ENCODE measurements at regions not wholly inside any gene's neighbourhood (a gene's known extent, or its start where the extent isn't known, plus 50 kb on each side); places are given as distances from the start of the nearest gene placed in this dataset.

DNA sequence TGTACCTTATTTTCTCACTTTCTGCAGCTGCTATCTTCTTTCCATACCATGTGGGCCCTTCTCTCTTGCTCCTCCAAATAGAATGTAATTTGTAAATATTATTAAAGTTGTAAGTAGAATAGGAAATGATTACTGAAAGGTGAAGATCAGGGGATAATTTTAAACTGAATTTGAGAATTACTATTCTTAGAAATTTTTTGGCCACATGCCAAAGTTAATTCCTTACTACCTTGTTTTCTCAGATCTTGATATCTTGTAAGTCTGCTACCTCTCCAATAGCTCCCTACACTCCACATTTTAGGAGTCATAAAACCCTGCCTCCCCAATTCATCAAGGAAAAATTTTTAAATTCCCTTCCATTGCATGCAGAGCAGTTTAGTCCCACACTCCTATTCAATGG is 442.7 kb downstream of the SATB2 start:
- TF ChIP-seq POLR2A (IDR thresholded peaks at IDR 0.05) = no peak
- TF ChIP-seq, protein P1, sequence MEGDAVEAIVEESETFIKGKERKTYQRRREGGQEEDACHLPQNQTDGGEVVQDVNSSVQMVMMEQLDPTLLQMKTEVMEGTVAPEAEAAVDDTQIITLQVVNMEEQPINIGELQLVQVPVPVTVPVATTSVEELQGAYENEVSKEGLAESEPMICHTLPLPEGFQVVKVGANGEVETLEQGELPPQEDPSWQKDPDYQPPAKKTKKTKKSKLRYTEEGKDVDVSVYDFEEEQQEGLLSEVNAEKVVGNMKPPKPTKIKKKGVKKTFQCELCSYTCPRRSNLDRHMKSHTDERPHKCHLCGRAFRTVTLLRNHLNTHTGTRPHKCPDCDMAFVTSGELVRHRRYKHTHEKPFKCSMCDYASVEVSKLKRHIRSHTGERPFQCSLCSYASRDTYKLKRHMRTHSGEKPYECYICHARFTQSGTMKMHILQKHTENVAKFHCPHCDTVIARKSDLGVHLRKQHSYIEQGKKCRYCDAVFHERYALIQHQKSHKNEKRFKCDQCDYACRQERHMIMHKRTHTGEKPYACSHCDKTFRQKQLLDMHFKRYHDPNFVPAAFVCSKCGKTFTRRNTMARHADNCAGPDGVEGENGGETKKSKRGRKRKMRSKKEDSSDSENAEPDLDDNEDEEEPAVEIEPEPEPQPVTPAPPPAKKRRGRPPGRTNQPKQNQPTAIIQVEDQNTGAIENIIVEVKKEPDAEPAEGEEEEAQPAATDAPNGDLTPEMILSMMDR (IDR thresholded peaks at IDR 0.05) = no peak
- TF ChIP-seq POLR2AphosphoS5 (IDR thresholded peaks at IDR 0.05) = no peak
- TF ChIP-seq EP300 (IDR thresholded peaks at IDR 0.05) = no peak

All from suprapubic skin (tissue), 4 donors.